A549 (cell line): ENCODE measurements at regions not wholly inside any gene's neighbourhood (a gene's known extent, or its start where the extent isn't known, plus 50 kb on each side); places are given as distances from the start of the nearest gene placed in this dataset.
A peak's percentile ranks its signal among the peaks of the same experiment; 100 is the strongest.

Experiments used
- GATA3 ChIP-seq: IDR thresholded peaks from 2 replicates; pipeline ENCODE4 v1.6.1; 2012; ENCODE audit warnings: borderline replicate concordance
- KDM1A ChIP-seq: fragments of 200-600 bp; sonication (generic); IDR thresholded peaks from 2 replicates; pipeline ENCODE4 v1.6.1; 2016; ENCODE audit warnings: low read depth, mild to moderate bottlenecking
- MAZ ChIP-seq: fragments of 150-350 bp; IDR thresholded peaks from 2 replicates; pipeline ENCODE4 v1.6.1; 2014; ENCODE audit warnings: antibody characterized with exemption, low read depth, low read length, borderline replicate concordance
- PHF8 ChIP-seq: fragments of 200-600 bp; sonication (generic); IDR thresholded peaks from 2 replicates; pipeline ENCODE4 v1.6.1; 2016; ENCODE audit warnings: low read depth, mild to moderate bottlenecking, antibody characterized with exemption, moderate library complexity, borderline replicate concordance
- POLR2A ChIP-seq: IDR thresholded peaks from 2 replicates; pipeline ENCODE4 v1.6.1; 2012; ENCODE audit warnings: mild to moderate bottlenecking, low read length
- RARB ChIP-seq: fragments of 250-450 bp; sonication (Bioruptor Pico); IDR thresholded peaks from 2 replicates; pipeline ENCODE4 v1.8.0; 2021; ENCODE audit warnings: mild to moderate bottlenecking, moderate library complexity
- RFX5 ChIP-seq: fragments of 450-650 bp; IDR thresholded peaks from 2 replicates; pipeline ENCODE4 v1.7.1; 2014; ENCODE audit warnings: antibody characterized with exemption, mild to moderate bottlenecking, moderate library complexity
- TF ChIP-seq, protein P1 (sequence below): fragments of >200 bp; sonication (Bioruptor Twin); formaldehyde crosslinking; IDR thresholded peaks from 3 replicates; pipeline ENCODE4 v1.5.1; 2016
- TF ChIP-seq, protein P2 (sequence below): fragments of >200 bp; sonication (Bioruptor Twin); formaldehyde crosslinking; IDR thresholded peaks from 3 replicates; pipeline ENCODE4 v1.6.1; 2016
- TF ChIP-seq, protein P3 (sequence below): fragments of 250-450 bp; sonication (Bioruptor Pico); IDR thresholded peaks from 2 replicates; pipeline ENCODE4 v1.5.0; 2021; ENCODE audit warnings: mild to moderate bottlenecking, moderate library complexity, borderline replicate concordance
- TF ChIP-seq, protein P4 (sequence below): IDR thresholded peaks from 2 replicates; pipeline ENCODE4 v1.6.1; 2012
- TF ChIP-seq, protein P5 (sequence below): fragments of 450-650 bp; IDR thresholded peaks from 2 replicates; pipeline ENCODE4 v1.6.1; 2014; ENCODE audit warnings: antibody characterized with exemption
- TF ChIP-seq, protein P6 (sequence below): fragments of 200-600 bp; sonication (generic); IDR thresholded peaks from 2 replicates; pipeline ENCODE4 v1.6.1; 2016; ENCODE audit warnings: antibody characterized with exemption, mild to moderate bottlenecking, moderate library complexity

DNA sequence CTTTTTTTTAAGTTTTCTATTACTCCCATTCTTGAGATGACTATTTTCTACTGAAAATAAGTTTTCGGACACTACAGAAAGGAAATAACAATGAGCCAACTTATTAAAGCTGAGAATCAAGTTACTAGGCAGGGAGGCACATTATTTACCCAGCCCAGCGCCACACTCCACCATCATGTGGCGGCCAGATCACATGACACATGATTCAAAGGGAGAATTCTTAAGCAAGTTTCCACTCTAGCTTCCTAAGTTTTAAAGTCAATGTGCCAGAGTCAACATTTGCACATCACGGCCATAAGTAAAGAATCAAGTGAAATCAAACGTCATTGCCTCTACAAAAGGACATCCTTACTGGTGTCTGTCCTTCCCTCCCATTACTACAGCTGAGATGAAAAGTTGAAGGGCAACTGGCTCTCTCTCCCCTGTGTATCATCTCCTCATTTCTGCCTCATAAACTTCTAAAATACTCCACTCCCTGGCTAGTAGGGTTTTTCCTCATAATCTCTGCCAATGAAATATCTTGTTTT lies 81.7 kb downstream of the KLF12 start:
- TF ChIP-seq, protein P1, sequence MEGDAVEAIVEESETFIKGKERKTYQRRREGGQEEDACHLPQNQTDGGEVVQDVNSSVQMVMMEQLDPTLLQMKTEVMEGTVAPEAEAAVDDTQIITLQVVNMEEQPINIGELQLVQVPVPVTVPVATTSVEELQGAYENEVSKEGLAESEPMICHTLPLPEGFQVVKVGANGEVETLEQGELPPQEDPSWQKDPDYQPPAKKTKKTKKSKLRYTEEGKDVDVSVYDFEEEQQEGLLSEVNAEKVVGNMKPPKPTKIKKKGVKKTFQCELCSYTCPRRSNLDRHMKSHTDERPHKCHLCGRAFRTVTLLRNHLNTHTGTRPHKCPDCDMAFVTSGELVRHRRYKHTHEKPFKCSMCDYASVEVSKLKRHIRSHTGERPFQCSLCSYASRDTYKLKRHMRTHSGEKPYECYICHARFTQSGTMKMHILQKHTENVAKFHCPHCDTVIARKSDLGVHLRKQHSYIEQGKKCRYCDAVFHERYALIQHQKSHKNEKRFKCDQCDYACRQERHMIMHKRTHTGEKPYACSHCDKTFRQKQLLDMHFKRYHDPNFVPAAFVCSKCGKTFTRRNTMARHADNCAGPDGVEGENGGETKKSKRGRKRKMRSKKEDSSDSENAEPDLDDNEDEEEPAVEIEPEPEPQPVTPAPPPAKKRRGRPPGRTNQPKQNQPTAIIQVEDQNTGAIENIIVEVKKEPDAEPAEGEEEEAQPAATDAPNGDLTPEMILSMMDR, result no peak
- TF ChIP-seq, protein P2, sequence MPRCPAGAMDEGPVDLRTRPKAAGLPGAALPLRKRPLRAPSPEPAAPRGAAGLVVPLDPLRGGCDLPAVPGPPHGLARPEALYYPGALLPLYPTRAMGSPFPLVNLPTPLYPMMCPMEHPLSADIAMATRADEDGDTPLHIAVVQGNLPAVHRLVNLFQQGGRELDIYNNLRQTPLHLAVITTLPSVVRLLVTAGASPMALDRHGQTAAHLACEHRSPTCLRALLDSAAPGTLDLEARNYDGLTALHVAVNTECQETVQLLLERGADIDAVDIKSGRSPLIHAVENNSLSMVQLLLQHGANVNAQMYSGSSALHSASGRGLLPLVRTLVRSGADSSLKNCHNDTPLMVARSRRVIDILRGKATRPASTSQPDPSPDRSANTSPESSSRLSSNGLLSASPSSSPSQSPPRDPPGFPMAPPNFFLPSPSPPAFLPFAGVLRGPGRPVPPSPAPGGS, result no peak
- TF ChIP-seq POLR2A (no peak), RFX5 (no peak), RARB (no peak), MAZ (no peak), PHF8 (no peak), GATA3 (no peak), KDM1A (no peak)
- TF ChIP-seq, protein P3, sequence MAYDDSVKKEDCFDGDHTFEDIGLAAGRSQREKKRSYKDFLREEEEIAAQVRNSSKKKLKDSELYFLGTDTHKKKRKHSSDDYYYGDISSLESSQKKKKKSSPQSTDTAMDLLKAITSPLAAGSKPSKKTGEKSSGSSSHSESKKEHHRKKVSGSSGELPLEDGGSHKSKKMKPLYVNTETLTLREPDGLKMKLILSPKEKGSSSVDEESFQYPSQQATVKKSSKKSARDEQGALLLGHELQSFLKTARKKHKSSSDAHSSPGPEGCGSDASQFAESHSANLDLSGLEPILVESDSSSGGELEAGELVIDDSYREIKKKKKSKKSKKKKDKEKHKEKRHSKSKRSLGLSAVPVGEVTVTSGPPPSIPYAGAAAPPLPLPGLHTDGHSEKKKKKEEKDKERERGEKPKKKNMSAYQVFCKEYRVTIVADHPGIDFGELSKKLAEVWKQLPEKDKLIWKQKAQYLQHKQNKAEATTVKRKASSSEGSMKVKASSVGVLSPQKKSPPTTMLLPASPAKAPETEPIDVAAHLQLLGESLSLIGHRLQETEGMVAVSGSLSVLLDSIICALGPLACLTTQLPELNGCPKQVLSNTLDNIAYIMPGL (CRISPR knock-in tag), result no peak
- TF ChIP-seq, protein P4, sequence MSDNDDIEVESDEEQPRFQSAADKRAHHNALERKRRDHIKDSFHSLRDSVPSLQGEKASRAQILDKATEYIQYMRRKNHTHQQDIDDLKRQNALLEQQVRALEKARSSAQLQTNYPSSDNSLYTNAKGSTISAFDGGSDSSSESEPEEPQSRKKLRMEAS, result no peak
- TF ChIP-seq, protein P5, sequence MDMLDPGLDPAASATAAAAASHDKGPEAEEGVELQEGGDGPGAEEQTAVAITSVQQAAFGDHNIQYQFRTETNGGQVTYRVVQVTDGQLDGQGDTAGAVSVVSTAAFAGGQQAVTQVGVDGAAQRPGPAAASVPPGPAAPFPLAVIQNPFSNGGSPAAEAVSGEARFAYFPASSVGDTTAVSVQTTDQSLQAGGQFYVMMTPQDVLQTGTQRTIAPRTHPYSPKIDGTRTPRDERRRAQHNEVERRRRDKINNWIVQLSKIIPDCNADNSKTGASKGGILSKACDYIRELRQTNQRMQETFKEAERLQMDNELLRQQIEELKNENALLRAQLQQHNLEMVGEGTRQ, result 0 out of 2 replicates have a peak, but pooled peaks have one; percentile 21
- TF ChIP-seq, protein P6, sequence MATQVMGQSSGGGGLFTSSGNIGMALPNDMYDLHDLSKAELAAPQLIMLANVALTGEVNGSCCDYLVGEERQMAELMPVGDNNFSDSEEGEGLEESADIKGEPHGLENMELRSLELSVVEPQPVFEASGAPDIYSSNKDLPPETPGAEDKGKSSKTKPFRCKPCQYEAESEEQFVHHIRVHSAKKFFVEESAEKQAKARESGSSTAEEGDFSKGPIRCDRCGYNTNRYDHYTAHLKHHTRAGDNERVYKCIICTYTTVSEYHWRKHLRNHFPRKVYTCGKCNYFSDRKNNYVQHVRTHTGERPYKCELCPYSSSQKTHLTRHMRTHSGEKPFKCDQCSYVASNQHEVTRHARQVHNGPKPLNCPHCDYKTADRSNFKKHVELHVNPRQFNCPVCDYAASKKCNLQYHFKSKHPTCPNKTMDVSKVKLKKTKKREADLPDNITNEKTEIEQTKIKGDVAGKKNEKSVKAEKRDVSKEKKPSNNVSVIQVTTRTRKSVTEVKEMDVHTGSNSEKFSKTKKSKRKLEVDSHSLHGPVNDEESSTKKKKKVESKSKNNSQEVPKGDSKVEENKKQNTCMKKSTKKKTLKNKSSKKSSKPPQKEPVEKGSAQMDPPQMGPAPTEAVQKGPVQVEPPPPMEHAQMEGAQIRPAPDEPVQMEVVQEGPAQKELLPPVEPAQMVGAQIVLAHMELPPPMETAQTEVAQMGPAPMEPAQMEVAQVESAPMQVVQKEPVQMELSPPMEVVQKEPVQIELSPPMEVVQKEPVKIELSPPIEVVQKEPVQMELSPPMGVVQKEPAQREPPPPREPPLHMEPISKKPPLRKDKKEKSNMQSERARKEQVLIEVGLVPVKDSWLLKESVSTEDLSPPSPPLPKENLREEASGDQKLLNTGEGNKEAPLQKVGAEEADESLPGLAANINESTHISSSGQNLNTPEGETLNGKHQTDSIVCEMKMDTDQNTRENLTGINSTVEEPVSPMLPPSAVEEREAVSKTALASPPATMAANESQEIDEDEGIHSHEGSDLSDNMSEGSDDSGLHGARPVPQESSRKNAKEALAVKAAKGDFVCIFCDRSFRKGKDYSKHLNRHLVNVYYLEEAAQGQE, result no peak
